Gastroesophageal sphincter (tissue), 3 donors: ENCODE measurements at regions not wholly inside any gene's neighbourhood (a gene's known extent, or its start where the extent isn't known, plus 50 kb on each side); places are given as distances from the start of the nearest gene placed in this dataset.

Experiments used
- POLR2AphosphoS5 ChIP-seq: sonication (generic); formaldehyde crosslinking; IDR thresholded peaks from one replicate; pipeline ENCODE4 v1.6.1; 2017; ENCODE audit warnings: antibody characterized with exemption
- TF ChIP-seq, protein P1 (sequence below), 4 experiments: fragments of 200-600 bp in 2 of 4; fragments of 450-650 bp in 2 of 4; sonication (generic) in 1 of 4; IDR thresholded peaks; one replicate each; pipeline ENCODE4 v1.5.1; 2017 to 2019; ENCODE audit warnings: antibody characterized with exemption in 4 of 4, mild to moderate bottlenecking in 2 of 4, moderate library complexity in 2 of 4

DNA sequence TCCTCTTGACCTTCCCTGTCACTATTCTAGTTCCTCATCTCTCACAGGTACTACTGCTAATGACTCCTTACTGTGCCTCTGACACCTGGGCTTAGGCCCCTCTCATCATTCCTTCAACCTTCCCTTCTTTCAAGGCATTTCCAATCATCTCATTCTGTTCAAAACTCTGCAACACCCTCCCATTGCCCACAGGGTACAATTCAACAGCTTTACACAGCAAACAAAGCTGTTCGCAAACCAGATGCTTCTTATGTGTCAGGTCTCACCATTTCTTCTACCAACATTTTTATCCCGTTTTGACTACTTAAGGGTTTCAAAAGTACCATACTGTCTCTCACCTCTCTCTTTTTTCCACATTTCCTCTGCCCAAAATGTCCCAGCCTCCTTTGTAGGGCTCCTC, 84.4 kb upstream of the ID4 start:
- TF ChIP-seq, protein P1, sequence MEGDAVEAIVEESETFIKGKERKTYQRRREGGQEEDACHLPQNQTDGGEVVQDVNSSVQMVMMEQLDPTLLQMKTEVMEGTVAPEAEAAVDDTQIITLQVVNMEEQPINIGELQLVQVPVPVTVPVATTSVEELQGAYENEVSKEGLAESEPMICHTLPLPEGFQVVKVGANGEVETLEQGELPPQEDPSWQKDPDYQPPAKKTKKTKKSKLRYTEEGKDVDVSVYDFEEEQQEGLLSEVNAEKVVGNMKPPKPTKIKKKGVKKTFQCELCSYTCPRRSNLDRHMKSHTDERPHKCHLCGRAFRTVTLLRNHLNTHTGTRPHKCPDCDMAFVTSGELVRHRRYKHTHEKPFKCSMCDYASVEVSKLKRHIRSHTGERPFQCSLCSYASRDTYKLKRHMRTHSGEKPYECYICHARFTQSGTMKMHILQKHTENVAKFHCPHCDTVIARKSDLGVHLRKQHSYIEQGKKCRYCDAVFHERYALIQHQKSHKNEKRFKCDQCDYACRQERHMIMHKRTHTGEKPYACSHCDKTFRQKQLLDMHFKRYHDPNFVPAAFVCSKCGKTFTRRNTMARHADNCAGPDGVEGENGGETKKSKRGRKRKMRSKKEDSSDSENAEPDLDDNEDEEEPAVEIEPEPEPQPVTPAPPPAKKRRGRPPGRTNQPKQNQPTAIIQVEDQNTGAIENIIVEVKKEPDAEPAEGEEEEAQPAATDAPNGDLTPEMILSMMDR (IDR thresholded peaks at IDR 0.05), result no peak
- TF ChIP-seq POLR2AphosphoS5, result no peak
